HL-60 (cell line): ENCODE measurements at regions not wholly inside any gene's neighbourhood (a gene's known extent, or its start where the extent isn't known, plus 50 kb on each side); places are given as distances from the start of the nearest gene placed in this dataset.

Experiments used
- DNase-seq, 2 experiments: peaks; one replicate each; pipeline ENCODE4 v3.0.0-alpha.2; 2010 to 2020; ENCODE audit warnings: low read depth in 1 of 2, low spot score in 1 of 2
- H3K27ac ChIP-seq: fragments of 250-450 bp; sonication (Bioruptor Pico); replicated peaks from 2 replicates; pipeline ENCODE4 v1.5.1; 2020; ENCODE audit warnings: mild to moderate bottlenecking, moderate library complexity
- H3K27me3 ChIP-seq: fragments of 250-450 bp; sonication (Bioruptor Pico); 2 replicates; pipeline ENCODE4 v1.5.1; 2021; ENCODE audit warnings: mild to moderate bottlenecking, moderate library complexity; ENCODE audit not compliant: insufficient read depth, poor library complexity, severe bottlenecking
- H3K4me3 ChIP-seq: replicated peaks from 2 replicates; pipeline ENCODE4 v1.5.1; 2011; ENCODE audit warnings: mild to moderate bottlenecking, control low read depth, low read length; ENCODE audit not compliant: insufficient read depth
- CTCF ChIP-seq: IDR thresholded peaks from one replicate; pipeline ENCODE4 v1.5.1; 2011; ENCODE audit warnings: low read length, control low read depth, inconsistent platforms; ENCODE audit not compliant: insufficient read depth
- GABPA ChIP-seq: IDR thresholded peaks from 2 replicates; pipeline ENCODE4 v1.6.1; 2012; ENCODE audit warnings: low read depth
- POLR2AphosphoS5 ChIP-seq: IDR thresholded peaks from 2 replicates; pipeline ENCODE4 v1.6.1; 2012; ENCODE audit warnings: low read depth
- REST ChIP-seq: IDR thresholded peaks from 2 replicates; pipeline ENCODE4 v1.6.1; 2012; ENCODE audit warnings: low read depth; ENCODE audit not compliant: insufficient replicate concordance
- SPI1 ChIP-seq: IDR thresholded peaks from 2 replicates; pipeline ENCODE4 v1.6.1; 2012; ENCODE audit warnings: low read depth, mild to moderate bottlenecking, borderline replicate concordance

DNA sequence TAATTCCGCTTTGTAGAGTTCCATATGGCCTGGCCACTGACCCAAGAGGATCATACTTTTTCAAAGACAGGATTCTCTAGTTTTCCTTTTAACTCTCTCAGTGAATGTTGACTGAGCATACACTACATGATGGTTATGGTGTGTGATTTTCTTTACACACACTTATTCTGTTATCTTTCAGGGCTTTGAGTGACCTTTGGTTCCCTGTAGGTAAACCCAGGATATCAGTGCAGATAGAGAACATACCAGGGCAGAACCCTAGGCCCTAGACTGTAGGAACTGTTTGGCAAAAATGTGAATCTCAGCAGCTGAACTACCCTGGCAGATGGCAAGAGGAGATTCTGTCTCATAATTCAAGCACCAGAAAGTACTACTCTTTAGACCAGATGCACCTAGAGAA, 159.6 kb downstream of the KCNA5 start:
- Histone ChIP-seq H3K27me3 (no peaks in the 10 kb centered on the region), H3K4me3 (no peak overlapping the region), H3K27ac (no peak overlapping the region)
- TF ChIP-seq POLR2AphosphoS5 (no peak), REST (no peak), CTCF (no peak), GABPA (no peak)
- no peak for DNase-seq

- Histone ChIP-seq H3K4me3 (no peak overlapping the region), H3K27me3 (no peaks in the 10 kb centered on the region), H3K27ac (no peak overlapping the region)
- no peak for TF ChIP-seq SPI1
- TF ChIP-seq CTCF, result no peak
- TF ChIP-seq REST, result no peak
- no peak for TF ChIP-seq POLR2AphosphoS5
- no peak for TF ChIP-seq GABPA
- DNase-seq, result no peak
These were observed 160.0 kb downstream of the KCNA5 start for GRCh38 chr12:5203720-5204119.

DNA sequence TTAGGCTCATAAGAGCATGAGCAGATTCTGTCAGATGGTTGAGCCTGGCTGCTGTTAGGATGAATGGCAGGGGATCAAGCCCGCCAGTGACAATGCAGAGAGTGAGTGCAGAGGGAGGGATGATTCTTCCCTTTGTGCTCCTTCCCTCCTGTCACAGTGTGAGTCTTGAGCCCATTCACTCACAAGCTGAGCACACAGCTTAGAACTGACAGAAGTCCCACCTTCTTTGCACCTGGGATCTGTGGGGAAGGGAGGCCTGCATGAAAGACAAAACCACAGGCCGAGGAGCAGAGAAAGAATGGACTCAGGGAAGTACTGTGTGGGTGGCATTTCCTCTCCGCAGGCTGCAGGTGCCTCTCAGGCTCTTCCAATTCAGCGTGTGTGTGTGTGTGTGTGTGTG, 160.6 kb downstream of the KCNA5 start:
- no peak for DNase-seq
- H3K4me3 ChIP-seq, result no peak overlapping the region
- TF ChIP-seq POLR2AphosphoS5 (no peak), REST (no peak), GABPA (no peak)
- H3K27me3 ChIP-seq, result no peaks in the 10 kb centered on the region
- H3K27ac ChIP-seq, result no peak overlapping the region

GRCh38 chr12:5204831-5205230, 161.2 kb downstream of the KCNA5 start:
- DNase-seq, result no peak
- no peak overlapping the region for H3K4me3 ChIP-seq
- H3K27me3 ChIP-seq, result no peaks in the 10 kb centered on the region
- TF ChIP-seq POLR2AphosphoS5, result no peak
- no peak for TF ChIP-seq CTCF
- no peak for TF ChIP-seq SPI1
- no peak for TF ChIP-seq REST
- no peak for TF ChIP-seq GABPA
- no peak overlapping the region for H3K27ac ChIP-seq
